Activated naive CD4-positive, alpha-beta T cell (primary cell): ENCODE measurements at regions not wholly inside any gene's neighbourhood (a gene's known extent, or its start where the extent isn't known, plus 50 kb on each side); places are given as distances from the start of the nearest gene placed in this dataset.
"Not testable (repeated sequence)": the region's sequence is repeated elsewhere in the genome, so short reads cannot be mapped to it uniquely, and the experiment has no call there.

Source experiments
- DNase-seq, 4 experiments: peaks; one replicate each; lab custom pipeline; 2025; lab: John Stamatoyannopoulos, UW

- DNase-seq = no peak
These were observed 183.6 kb downstream of the S1PR1 start for GRCh38 chr1:101420406-101420805.

GRCh38 chr1:101428083-101428482 lies 191.3 kb downstream of the S1PR1 start:
- DNase-seq = not testable (repeated sequence)

DNA sequence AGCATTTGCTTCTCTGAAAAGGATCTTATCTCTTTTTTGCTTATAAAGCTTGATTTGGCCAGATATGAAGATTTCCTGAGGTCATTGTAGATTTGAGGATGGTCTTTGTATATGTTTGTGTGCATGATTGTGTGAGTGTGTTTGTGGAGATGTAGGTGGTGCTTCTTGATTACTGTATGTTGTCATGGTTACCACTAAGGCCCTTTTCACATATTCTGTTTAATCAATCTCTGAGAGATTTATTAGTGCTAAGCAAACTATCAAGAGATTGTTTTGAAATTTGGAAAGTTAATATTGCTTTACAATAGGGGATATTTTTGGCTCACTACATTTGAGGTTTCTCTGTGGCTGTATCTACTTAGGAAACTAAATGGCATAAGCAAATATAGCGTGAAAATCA lies 191.7 kb downstream of the S1PR1 start:
- DNase-seq = no peak

GRCh38 chr1:101431956-101432510 lies 195.2 kb downstream of the S1PR1 start:
- no peak for DNase-seq

DNA sequence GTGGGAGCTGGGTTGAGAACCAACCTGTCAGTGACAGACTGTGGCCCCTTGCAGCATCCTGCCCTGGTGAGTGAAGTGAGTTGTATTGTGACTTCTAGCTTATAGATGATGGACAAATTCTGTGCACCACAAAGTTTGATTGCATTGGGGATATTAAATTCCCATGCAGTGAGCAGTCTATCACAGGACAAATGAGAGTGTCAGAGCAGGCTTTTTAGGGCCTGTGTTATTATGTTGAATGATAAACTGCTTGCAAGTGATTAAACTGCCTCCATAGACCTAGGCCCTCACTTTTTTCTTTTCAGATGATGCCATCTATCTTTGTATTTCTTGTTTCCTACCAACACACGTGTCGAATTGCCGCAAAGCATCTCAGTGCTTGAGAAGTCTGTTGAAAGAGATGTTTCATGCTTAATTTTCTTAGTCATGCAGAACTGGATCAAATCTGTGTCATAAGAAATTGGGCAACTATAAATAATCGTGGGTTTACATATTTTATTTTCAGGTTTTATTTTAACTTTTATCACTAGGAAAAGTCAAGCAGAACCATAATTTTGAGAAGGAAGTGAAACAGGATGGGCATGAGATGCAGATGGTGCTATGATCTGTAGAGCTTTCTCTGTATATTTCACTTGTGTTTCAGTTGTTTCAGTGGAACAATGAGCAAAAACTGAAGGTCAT lies 199.2 kb downstream of the S1PR1 start:
- DNase-seq = no peak

DNA sequence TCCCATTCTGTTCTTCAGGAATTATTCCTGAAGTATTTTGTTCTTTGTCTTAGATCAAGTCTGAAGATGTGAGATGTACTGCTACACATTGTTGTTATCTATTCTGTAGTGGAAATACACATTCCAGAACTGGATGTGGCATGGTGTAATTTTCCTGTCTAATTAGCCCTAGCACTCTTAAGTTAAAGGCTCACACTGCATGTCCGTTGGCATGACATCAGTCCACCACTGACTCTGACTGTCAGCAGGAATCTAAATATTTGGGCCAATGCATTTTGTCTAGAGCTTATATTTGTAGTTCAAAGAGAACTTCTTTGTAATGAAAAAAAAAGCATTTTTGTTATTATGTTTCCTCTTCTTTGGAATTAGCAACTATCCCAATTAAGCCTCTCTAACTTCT lies 201.0 kb downstream of the S1PR1 start:
- no peak for DNase-seq

- DNase-seq = no peak
These were observed 201.5 kb downstream of the S1PR1 start for GRCh38 chr1:101438359-101438758.

DNA sequence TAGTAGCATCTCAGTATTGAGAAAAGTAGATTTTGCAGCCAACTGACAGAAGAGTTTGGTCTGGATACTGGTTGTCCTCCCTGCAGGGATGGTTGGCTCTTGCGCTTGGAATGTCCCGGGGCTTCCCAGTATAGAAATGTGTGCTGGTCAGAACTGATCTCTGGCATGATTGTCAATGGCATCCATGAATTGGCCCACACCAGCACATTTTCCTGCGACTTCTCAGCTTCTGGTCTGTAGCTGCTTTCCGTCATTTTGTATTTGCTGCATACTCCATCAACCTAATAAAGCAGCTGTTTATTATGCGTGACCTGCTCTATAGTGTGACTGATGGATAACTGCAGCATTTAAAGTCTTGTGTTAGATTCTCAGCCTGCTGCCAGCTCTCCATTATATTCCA lies 203.7 kb downstream of the S1PR1 start:
- DNase-seq = no peak

GRCh38 chr1:101444381-101444780 lies 207.6 kb downstream of the S1PR1 start:
- DNase-seq = no peak

DNA sequence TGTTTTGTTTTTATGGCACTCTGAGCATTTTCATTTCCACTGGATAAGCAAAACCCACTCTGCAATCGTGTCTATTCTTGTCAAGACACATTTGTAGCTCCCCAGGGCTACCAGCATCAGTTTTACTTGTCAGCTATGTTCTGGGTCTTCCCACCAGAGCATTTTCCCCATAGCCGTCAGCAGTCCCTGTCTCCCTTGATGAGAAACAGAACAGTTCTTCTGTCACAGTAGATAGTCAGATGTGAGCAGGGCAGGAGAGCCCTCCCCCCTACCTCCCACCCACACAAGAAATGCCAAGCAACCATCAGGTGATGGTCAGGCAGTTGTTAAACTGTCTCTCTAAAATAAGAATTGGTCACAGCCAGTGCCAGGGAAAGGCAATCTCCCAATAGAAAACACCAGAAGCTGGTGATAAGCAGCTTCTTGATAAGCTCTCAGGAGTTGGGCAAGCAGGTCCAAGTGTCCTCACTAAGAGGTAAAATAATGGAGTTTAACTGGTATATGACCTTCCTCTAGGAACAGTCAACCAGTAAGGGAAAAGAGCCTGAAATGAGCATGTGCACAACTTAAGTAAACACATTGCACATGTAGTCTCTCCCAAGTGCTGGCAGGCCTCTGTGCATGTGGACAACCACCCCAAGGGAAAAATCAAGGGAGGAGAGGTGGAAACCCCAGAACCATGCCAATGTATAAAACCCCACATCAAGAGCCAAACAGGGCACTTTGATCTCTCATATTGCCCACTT lies 208.2 kb downstream of the S1PR1 start:
- no peak for DNase-seq

GRCh38 chr1:101448018-101448417 lies 211.2 kb downstream of the S1PR1 start:
- DNase-seq = no peak

GRCh38 chr1:101450691-101451090 lies 213.9 kb downstream of the S1PR1 start:
- not testable (repeated sequence) for DNase-seq

DNA sequence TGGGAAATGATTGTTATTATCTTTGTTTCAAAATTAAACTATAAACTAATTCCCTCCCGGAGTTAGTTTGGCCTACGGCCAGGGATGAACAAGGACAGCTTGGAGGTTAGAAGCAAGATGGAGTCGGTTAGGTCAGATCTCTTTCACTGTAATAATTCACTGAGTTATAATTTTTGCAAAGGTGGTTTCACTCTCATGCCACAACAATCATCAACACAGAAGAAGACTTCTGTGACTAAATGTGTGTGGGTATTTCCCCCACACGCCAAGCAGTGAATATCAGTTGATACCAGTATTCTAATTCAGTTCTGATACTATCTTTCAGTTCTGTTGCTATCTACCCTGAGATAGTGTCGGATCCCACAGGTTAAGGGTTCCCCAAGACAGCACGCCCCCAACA lies 215.1 kb downstream of the S1PR1 start:
- no peak for DNase-seq

GRCh38 chr1:101452825-101453224 lies 216.0 kb downstream of the S1PR1 start:
- no peak for DNase-seq

- no peak for DNase-seq
These were observed 217.0 kb downstream of the S1PR1 start for GRCh38 chr1:101453844-101454243.

GRCh38 chr1:101455166-101455565 lies 218.3 kb downstream of the S1PR1 start:
- no peak for DNase-seq

DNA sequence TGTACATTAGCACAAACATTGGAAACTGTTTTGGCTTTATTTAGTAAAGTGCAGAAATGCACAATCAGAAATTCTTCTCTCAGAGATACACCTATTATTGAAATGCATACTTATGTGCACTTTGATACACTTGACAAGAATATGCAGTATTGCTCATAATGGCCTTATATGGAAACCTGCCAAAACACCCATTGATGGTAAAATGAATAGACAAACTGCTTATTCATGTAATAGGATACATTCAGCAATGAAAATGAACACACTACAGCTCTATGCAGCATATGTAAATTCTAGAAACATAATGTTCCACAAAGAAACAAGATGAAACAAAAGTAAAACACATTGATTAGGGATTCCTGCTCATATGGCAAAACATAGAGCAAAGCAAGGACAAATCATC lies 223.9 kb downstream of the S1PR1 start:
- DNase-seq = no peak

DNA sequence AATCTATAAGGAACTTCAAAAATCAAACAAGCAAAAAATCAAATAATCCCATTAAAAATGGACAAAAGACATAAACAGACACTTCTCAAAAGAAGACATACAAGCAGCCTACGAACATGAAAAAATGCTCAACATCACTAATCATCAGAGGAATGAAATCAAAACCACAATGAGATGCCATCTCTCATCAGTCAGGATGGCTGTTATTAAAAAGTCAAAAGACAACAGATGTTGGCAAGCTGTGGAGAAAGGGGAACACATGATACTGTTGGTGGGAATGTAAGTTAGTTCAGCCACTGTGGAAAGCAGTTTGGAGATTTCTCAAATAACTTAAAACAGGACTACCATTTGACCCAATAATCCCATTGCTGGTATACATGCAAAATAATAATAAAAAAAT lies 226.4 kb downstream of the S1PR1 start:
- DNase-seq = no peak

DNA sequence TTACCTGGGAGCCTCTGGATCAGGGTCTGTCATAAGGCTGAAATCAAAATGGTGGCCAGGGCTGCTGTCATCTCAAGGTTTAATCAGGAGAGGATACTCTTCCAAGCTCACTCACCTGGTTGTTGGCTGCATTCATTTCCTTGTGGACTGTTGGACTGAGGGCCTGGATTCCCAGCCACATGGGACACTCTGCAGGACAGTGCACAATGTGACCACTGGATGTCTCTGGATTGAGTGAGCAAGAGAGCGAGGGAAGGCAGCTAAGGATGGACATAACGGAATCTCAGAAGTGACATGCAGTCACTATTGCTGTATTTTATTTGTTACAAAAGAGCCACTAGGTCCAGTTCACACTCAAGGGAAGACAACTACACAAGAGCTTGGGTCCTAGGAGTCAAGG lies 229.1 kb downstream of the S1PR1 start:
- no peak for DNase-seq

GRCh38 chr1:101474039-101474665 lies 237.3 kb downstream of the S1PR1 start:
- no peak for DNase-seq

DNA sequence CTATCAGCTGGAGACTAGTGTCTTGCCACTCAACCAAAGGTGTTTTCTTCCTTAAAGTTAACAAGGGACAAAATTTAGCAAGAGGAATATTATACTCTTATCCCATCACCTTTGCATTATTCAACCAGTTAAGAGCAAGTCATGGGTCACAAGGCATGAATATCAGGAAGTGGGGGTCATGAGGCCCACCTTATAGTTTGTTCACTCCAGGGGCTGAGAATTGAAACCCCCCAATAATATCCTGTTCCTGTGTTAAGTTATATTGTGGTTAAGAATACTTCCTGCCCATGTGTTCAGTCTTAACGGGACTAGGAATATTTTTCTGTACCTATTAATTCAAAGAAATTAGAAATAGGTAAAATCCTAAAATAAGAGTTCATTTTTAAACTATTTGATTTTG lies 239.7 kb downstream of the S1PR1 start:
- no peak for DNase-seq

- DNase-seq = no peak
These were observed 243.1 kb downstream of the S1PR1 start for GRCh38 chr1:101479945-101480344.

GRCh38 chr1:101482306-101482705 lies 245.5 kb downstream of the S1PR1 start:
- DNase-seq = no peak
